ENCODE measurements at regions not wholly inside any gene's neighbourhood (a gene's known extent, or its start where the extent isn't known, plus 50 kb on each side); places are given as distances from the start of the nearest gene placed in this dataset.
A peak's percentile ranks its signal among the peaks of the same experiment; 100 is the strongest.

GRCh38 chr12:21993438-21993981 lies 52.3 kb upstream of the ABCC9 start:
- Mint-ChIP-seq H3K4me3 (no peak overlapping the region), H3K27me3 (peaks cover 16% of the 10 kb centered on the region), H3K36me3 (ENCODE audit: low read depth) (no peaks in the 10 kb centered on the region), H3K27ac (no peak overlapping the region), H3K9me3 (no peaks in the 10 kb centered on the region), H3K4me1 (ENCODE audit: low read depth) (peaks cover 7% of the 10 kb centered on the region)
- Histone ChIP-seq H3K36me3 (ENCODE audit: insufficient read depth, low read length) (no peaks in the 10 kb centered on the region), H3K27me3 (ENCODE audit: control insufficient read depth in 1 of 2, insufficient read depth in 2 of 2, low read length in 2 of 2) (peaks cover 2 to 3% of the 10 kb centered on the region in 2 experiments), H3K9me3 (ENCODE audit: control insufficient read depth in 1 of 2, insufficient read depth in 1 of 2, low read length in 2 of 2) (no peaks in the 10 kb centered on the region), H3K4me3 (ENCODE audit: low read length) (no peak overlapping the region), H3K27ac (ENCODE audit: low read depth in 1 of 2, low read length in 2 of 2) (no peak overlapping the region), H3K4me1 (ENCODE audit: insufficient read depth, low read length) (no peaks in the 10 kb centered on the region)
- ATAC-seq (ENCODE audit: poor library complexity) (no peak), DNase-seq (no peak)
- ChIA-PET CTCF (no interaction called here), POLR2A (no interaction called here)
- TF ChIP-seq, protein P1, sequence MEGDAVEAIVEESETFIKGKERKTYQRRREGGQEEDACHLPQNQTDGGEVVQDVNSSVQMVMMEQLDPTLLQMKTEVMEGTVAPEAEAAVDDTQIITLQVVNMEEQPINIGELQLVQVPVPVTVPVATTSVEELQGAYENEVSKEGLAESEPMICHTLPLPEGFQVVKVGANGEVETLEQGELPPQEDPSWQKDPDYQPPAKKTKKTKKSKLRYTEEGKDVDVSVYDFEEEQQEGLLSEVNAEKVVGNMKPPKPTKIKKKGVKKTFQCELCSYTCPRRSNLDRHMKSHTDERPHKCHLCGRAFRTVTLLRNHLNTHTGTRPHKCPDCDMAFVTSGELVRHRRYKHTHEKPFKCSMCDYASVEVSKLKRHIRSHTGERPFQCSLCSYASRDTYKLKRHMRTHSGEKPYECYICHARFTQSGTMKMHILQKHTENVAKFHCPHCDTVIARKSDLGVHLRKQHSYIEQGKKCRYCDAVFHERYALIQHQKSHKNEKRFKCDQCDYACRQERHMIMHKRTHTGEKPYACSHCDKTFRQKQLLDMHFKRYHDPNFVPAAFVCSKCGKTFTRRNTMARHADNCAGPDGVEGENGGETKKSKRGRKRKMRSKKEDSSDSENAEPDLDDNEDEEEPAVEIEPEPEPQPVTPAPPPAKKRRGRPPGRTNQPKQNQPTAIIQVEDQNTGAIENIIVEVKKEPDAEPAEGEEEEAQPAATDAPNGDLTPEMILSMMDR (IDR thresholded peaks at IDR 0.05): no peak
- intact Hi-C loops (cut with DNase I, micrococcal nuclease): no loop called here

DNA sequence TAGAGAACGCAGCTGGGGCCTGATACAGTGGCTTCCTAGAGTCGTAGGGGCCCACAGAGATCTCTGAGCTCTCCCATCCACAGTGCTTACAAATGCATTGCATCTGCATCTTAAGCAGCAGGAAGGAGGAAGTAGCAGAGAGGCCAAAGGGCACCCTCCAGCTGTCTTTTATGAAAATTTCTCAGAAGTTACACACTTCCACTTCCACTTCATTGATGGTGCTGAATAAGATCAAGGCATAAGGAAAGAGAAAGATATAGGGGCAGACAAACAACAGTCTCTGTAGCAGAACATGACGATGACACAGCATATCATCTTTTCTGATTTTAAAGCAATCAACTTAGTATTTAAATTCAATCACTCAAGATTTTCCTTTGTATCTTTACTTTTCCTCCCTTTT lies 51.6 kb upstream of the ABCC9 start:
- Histone ChIP-seq H3K27me3 (ENCODE audit: control insufficient read depth in 1 of 2, insufficient read depth in 2 of 2, low read length in 2 of 2) (peaks cover 5 to 6% of the 10 kb centered on the region in 2 experiments), H3K4me3 (ENCODE audit: low read length) (no peak overlapping the region), H3K9me3 (ENCODE audit: control insufficient read depth in 1 of 2, insufficient read depth in 1 of 2, low read length in 2 of 2) (no peaks in the 10 kb centered on the region), H3K36me3 (ENCODE audit: insufficient read depth, low read length) (no peaks in the 10 kb centered on the region), H3K4me1 (ENCODE audit: insufficient read depth, low read length) (no peaks in the 10 kb centered on the region), H3K27ac (ENCODE audit: low read depth in 1 of 2, low read length in 2 of 2) (no peak overlapping the region)
- intact Hi-C loops (cut with DNase I, micrococcal nuclease): no loop called here
- POLR2A ChIA-PET: no interaction called here
- CTCF ChIA-PET: no interaction called here
- no peak for ATAC-seq (ENCODE audit: poor library complexity)
- Mint-ChIP-seq H3K27ac (no peak overlapping the region), H3K4me1 (ENCODE audit: low read depth) (peaks cover 7% of the 10 kb centered on the region), H3K27me3 (peaks cover 23% of the 10 kb centered on the region), H3K4me3 (no peak overlapping the region), H3K9me3 (no peaks in the 10 kb centered on the region), H3K36me3 (ENCODE audit: low read depth) (no peaks in the 10 kb centered on the region)
- peak in 1 of 14 experiments; percentile 11 for DNase-seq
- TF ChIP-seq, protein P1 (IDR thresholded peaks at IDR 0.05): no peak

- Histone ChIP-seq H3K4me3 (ENCODE audit: low read length) (no peak overlapping the region), H3K4me1 (ENCODE audit: insufficient read depth, low read length) (no peaks in the 10 kb centered on the region), H3K27me3 (ENCODE audit: control insufficient read depth in 1 of 2, insufficient read depth in 2 of 2, low read length in 2 of 2) (peaks cover 5 to 6% of the 10 kb centered on the region in 2 experiments), H3K27ac (ENCODE audit: low read depth in 1 of 2, low read length in 2 of 2) (no peak overlapping the region), H3K9me3 (ENCODE audit: control insufficient read depth in 1 of 2, insufficient read depth in 1 of 2, low read length in 2 of 2) (no peaks in the 10 kb centered on the region), H3K36me3 (ENCODE audit: insufficient read depth, low read length) (no peaks in the 10 kb centered on the region)
- TF ChIP-seq, protein P1 (IDR thresholded peaks at IDR 0.05): no peak
- POLR2A ChIA-PET: no interaction called here
- Mint-ChIP-seq H3K4me1 (ENCODE audit: low read depth) (peaks cover 7% of the 10 kb centered on the region), H3K4me3 (no peak overlapping the region), H3K27me3 (peaks cover 24% of the 10 kb centered on the region), H3K9me3 (no peaks in the 10 kb centered on the region), H3K27ac (no peak overlapping the region), H3K36me3 (ENCODE audit: low read depth) (no peaks in the 10 kb centered on the region)
- ATAC-seq (ENCODE audit: poor library complexity) (no peak), DNase-seq (no peak)
- intact Hi-C loops (cut with DNase I, micrococcal nuclease): no loop called here
- CTCF ChIA-PET: no interaction called here
These were observed 50.3 kb upstream of the ABCC9 start for GRCh38 chr12:21991526-21991925.

Data from CD4-positive, alpha-beta T cell (primary cell).